ENCODE measurements at regions not wholly inside any gene's neighbourhood (a gene's known extent, or its start where the extent isn't known, plus 50 kb on each side); places are given as distances from the start of the nearest gene placed in this dataset.
"Not testable (repeated sequence)": the region's sequence is repeated elsewhere in the genome, so short reads cannot be mapped to it uniquely, and the experiment has no call there.

- Mint-ChIP-seq H3K4me1 (ENCODE audit: low read depth) (no peaks in the 10 kb centered on the region), H3K9me3 (peaks cover 37% of the 10 kb centered on the region), H3K4me3 (no peak overlapping the region), H3K27me3 (ENCODE audit: low read depth) (no peaks in the 10 kb centered on the region), H3K27ac (no peak overlapping the region), H3K36me3 (ENCODE audit: low read depth) (no peaks in the 10 kb centered on the region)
Measured at GRCh38 chr5:125439243-125439642, 692.8 kb upstream of the ZNF608 start.

GRCh38 chr5:125440905-125441304, 694.5 kb upstream of the ZNF608 start:
- H3K4me1 Mint-ChIP-seq (ENCODE audit: low read depth), result no peaks in the 10 kb centered on the region
- H3K9me3 Mint-ChIP-seq, result peaks cover 41% of the 10 kb centered on the region
- no peak overlapping the region for H3K27ac Mint-ChIP-seq
- H3K27me3 Mint-ChIP-seq (ENCODE audit: low read depth), result no peaks in the 10 kb centered on the region
- H3K4me3 Mint-ChIP-seq, result no peak overlapping the region
- no peaks in the 10 kb centered on the region for H3K36me3 Mint-ChIP-seq (ENCODE audit: low read depth)

- Mint-ChIP-seq H3K36me3 (ENCODE audit: low read depth) (no peaks in the 10 kb centered on the region), H3K4me3 (no peak overlapping the region)
Measured at GRCh38 chr5:125446986-125447385, 700.5 kb upstream of the ZNF608 start.

GRCh38 chr5:125450771-125451170, 704.3 kb upstream of the ZNF608 start:
- no peaks in the 10 kb centered on the region for H3K4me1 Mint-ChIP-seq (ENCODE audit: low read depth)
- H3K27ac Mint-ChIP-seq, result no peak overlapping the region
- H3K36me3 Mint-ChIP-seq (ENCODE audit: low read depth), result no peaks in the 10 kb centered on the region
- H3K4me3 Mint-ChIP-seq, result no peak overlapping the region
- no peaks in the 10 kb centered on the region for H3K27me3 Mint-ChIP-seq (ENCODE audit: low read depth)
- H3K9me3 Mint-ChIP-seq, result peaks cover 23% of the 10 kb centered on the region

More at GRCh38 chr5:125446986-125447385, 700.5 kb upstream of the ZNF608 start:
- H3K9me3 Mint-ChIP-seq, result peaks cover 23% of the 10 kb centered on the region
- H3K27me3 Mint-ChIP-seq (ENCODE audit: low read depth), result no peaks in the 10 kb centered on the region
- no peaks in the 10 kb centered on the region for H3K4me1 Mint-ChIP-seq (ENCODE audit: low read depth)
- H3K27ac Mint-ChIP-seq, result no peak overlapping the region

- Mint-ChIP-seq H3K27ac (no peak overlapping the region), H3K36me3 (ENCODE audit: low read depth) (no peaks in the 10 kb centered on the region), H3K4me1 (ENCODE audit: low read depth) (no peaks in the 10 kb centered on the region), H3K27me3 (ENCODE audit: low read depth) (no peaks in the 10 kb centered on the region), H3K4me3 (no peak overlapping the region), H3K9me3 (peaks cover 20% of the 10 kb centered on the region)
Measured at GRCh38 chr5:125451622-125452021, 705.2 kb upstream of the ZNF608 start.

GRCh38 chr5:125452991-125453390, 706.6 kb upstream of the ZNF608 start:
- Mint-ChIP-seq H3K36me3 (ENCODE audit: low read depth) (no peaks in the 10 kb centered on the region), H3K9me3 (peaks cover 20% of the 10 kb centered on the region), H3K4me1 (ENCODE audit: low read depth) (no peaks in the 10 kb centered on the region), H3K27me3 (ENCODE audit: low read depth) (no peaks in the 10 kb centered on the region), H3K4me3 (no peak overlapping the region), H3K27ac (no peak overlapping the region)

GRCh38 chr5:125455041-125455440, 708.6 kb upstream of the ZNF608 start:
- Mint-ChIP-seq H3K36me3 (ENCODE audit: low read depth) (no peaks in the 10 kb centered on the region), H3K27ac (no peak overlapping the region), H3K4me3 (no peak overlapping the region), H3K4me1 (ENCODE audit: low read depth) (no peaks in the 10 kb centered on the region), H3K27me3 (ENCODE audit: low read depth) (no peaks in the 10 kb centered on the region), H3K9me3 (peaks cover 29% of the 10 kb centered on the region)

- not testable (repeated sequence) for H3K27ac Mint-ChIP-seq; H3K4me3 Mint-ChIP-seq; H3K27me3 Mint-ChIP-seq (ENCODE audit: low read depth); H3K36me3 Mint-ChIP-seq (ENCODE audit: low read depth); H3K4me1 Mint-ChIP-seq (ENCODE audit: low read depth)
- H3K9me3 Mint-ChIP-seq, result peaks cover 29% of the 10 kb centered on the region
Measured at GRCh38 chr5:125456005-125456404, 709.6 kb upstream of the ZNF608 start.

GRCh38 chr5:125457617-125458016, 711.2 kb upstream of the ZNF608 start:
- peaks cover 28% of the 10 kb centered on the region for H3K9me3 Mint-ChIP-seq
- H3K4me1 Mint-ChIP-seq (ENCODE audit: low read depth), result no peaks in the 10 kb centered on the region
- no peaks in the 10 kb centered on the region for H3K36me3 Mint-ChIP-seq (ENCODE audit: low read depth)
- H3K27ac Mint-ChIP-seq, result no peak overlapping the region
- H3K4me3 Mint-ChIP-seq, result no peak overlapping the region
- no peaks in the 10 kb centered on the region for H3K27me3 Mint-ChIP-seq (ENCODE audit: low read depth)

- H3K4me1 Mint-ChIP-seq (ENCODE audit: low read depth); H3K36me3 Mint-ChIP-seq (ENCODE audit: low read depth); H3K27ac Mint-ChIP-seq; H3K4me3 Mint-ChIP-seq; H3K27me3 Mint-ChIP-seq (ENCODE audit: low read depth): not testable (repeated sequence)
- H3K9me3 Mint-ChIP-seq, result peaks cover 19% of the 10 kb centered on the region
Measured at GRCh38 chr5:125458949-125459348, 712.5 kb upstream of the ZNF608 start.

GRCh38 chr5:125461641-125462072, 715.2 kb upstream of the ZNF608 start:
- Mint-ChIP-seq H3K9me3 (peaks cover 15% of the 10 kb centered on the region), H3K27ac (no peak overlapping the region), H3K27me3 (ENCODE audit: low read depth) (no peaks in the 10 kb centered on the region), H3K4me1 (ENCODE audit: low read depth) (no peaks in the 10 kb centered on the region), H3K36me3 (ENCODE audit: low read depth) (no peaks in the 10 kb centered on the region), H3K4me3 (no peak overlapping the region)

GRCh38 chr5:125463466-125464092, 717.1 kb upstream of the ZNF608 start:
- H3K27ac Mint-ChIP-seq, result no peak overlapping the region
- H3K36me3 Mint-ChIP-seq (ENCODE audit: low read depth), result no peaks in the 10 kb centered on the region
- no peaks in the 10 kb centered on the region for H3K4me1 Mint-ChIP-seq (ENCODE audit: low read depth)
- no peak overlapping the region for H3K4me3 Mint-ChIP-seq
- no peaks in the 10 kb centered on the region for H3K27me3 Mint-ChIP-seq (ENCODE audit: low read depth)
- peaks cover 15% of the 10 kb centered on the region for H3K9me3 Mint-ChIP-seq

- no peak overlapping the region for H3K4me3 Mint-ChIP-seq
- no peak overlapping the region for H3K27ac Mint-ChIP-seq
- no peaks in the 10 kb centered on the region for H3K36me3 Mint-ChIP-seq (ENCODE audit: low read depth)
- peaks cover 6% of the 10 kb centered on the region for H3K9me3 Mint-ChIP-seq
- H3K27me3 Mint-ChIP-seq (ENCODE audit: low read depth), result no peaks in the 10 kb centered on the region
- no peaks in the 10 kb centered on the region for H3K4me1 Mint-ChIP-seq (ENCODE audit: low read depth)
Measured at GRCh38 chr5:125464847-125465432, 718.5 kb upstream of the ZNF608 start.

- Mint-ChIP-seq H3K4me3 (no peak overlapping the region), H3K27me3 (ENCODE audit: low read depth) (no peaks in the 10 kb centered on the region), H3K27ac (no peak overlapping the region), H3K4me1 (ENCODE audit: low read depth) (no peaks in the 10 kb centered on the region), H3K36me3 (ENCODE audit: low read depth) (no peaks in the 10 kb centered on the region), H3K9me3 (peaks cover 6% of the 10 kb centered on the region)
Measured at GRCh38 chr5:125465703-125466102, 719.3 kb upstream of the ZNF608 start.

GRCh38 chr5:125467222-125467621, 720.8 kb upstream of the ZNF608 start:
- H3K27ac Mint-ChIP-seq, result no peak overlapping the region
- H3K36me3 Mint-ChIP-seq (ENCODE audit: low read depth), result no peaks in the 10 kb centered on the region
- H3K27me3 Mint-ChIP-seq (ENCODE audit: low read depth), result no peaks in the 10 kb centered on the region
- no peak overlapping the region for H3K4me3 Mint-ChIP-seq
- peaks cover 6% of the 10 kb centered on the region for H3K9me3 Mint-ChIP-seq
- no peaks in the 10 kb centered on the region for H3K4me1 Mint-ChIP-seq (ENCODE audit: low read depth)
